Endodermal cell (in vitro differentiated cells): ENCODE measurements at regions not wholly inside any gene's neighbourhood (a gene's known extent, or its start where the extent isn't known, plus 50 kb on each side); places are given as distances from the start of the nearest gene placed in this dataset.

Experiments used
- DNase-seq: peaks from one replicate; pipeline ENCODE4 v3.0.0-alpha.2; 2017
- H3K27ac ChIP-seq: 2 replicates; pipeline ENCODE4 v1.5.1; 2013; ENCODE audit warnings: mild to moderate bottlenecking, low read depth, low read length, moderate library complexity
- H3K27me3 ChIP-seq: 2 replicates; pipeline ENCODE4 v1.6.1; 2013; ENCODE audit warnings: mild to moderate bottlenecking, low read length, moderate library complexity; ENCODE audit not compliant: insufficient read depth, control insufficient read depth, poor library complexity, severe bottlenecking
- H3K36me3 ChIP-seq: 2 replicates; pipeline ENCODE4 v1.7.0; 2013; ENCODE audit warnings: mild to moderate bottlenecking, low read length, moderate library complexity; ENCODE audit not compliant: control insufficient read depth, insufficient read depth
- H3K4me1 ChIP-seq: one replicate; pipeline ENCODE4 v1.7.0; 2013; ENCODE audit warnings: low read length; ENCODE audit not compliant: control insufficient read depth, insufficient read depth
- H3K4me3 ChIP-seq: 2 replicates; pipeline ENCODE4 v1.5.1; 2013; ENCODE audit warnings: mild to moderate bottlenecking, low read length, moderate library complexity
- H3K9ac ChIP-seq: 2 replicates; pipeline ENCODE4 v1.6.1; 2013; ENCODE audit warnings: mild to moderate bottlenecking, low read length, moderate library complexity; ENCODE audit not compliant: poor library complexity, severe bottlenecking; ENCODE audit errors: extremely low read depth
- H3K9me3 ChIP-seq: 2 replicates; pipeline ENCODE4 v1.6.1; 2013; ENCODE audit warnings: mild to moderate bottlenecking, low read length, moderate library complexity; ENCODE audit not compliant: control insufficient read depth
- H3K27ac Mint-ChIP-seq: 2 replicates; pipeline ENCODE4 v1.8.0; 2020; ENCODE audit warnings: mixed read lengths
- H3K27me3 Mint-ChIP-seq: 2 replicates; pipeline ENCODE4 v1.8.0; 2021; ENCODE audit warnings: mild to moderate bottlenecking, mixed read lengths; ENCODE audit not compliant: insufficient read depth
- H3K36me3 Mint-ChIP-seq: 2 replicates; pipeline ENCODE4 v1.8.0; 2020; ENCODE audit warnings: low read depth, mixed read lengths
- H3K4me1 Mint-ChIP-seq: 2 replicates; pipeline ENCODE4 v1.8.0; 2020; ENCODE audit warnings: mixed read lengths
- H3K4me3 Mint-ChIP-seq: 2 replicates; pipeline ENCODE4 v1.8.0; 2020; ENCODE audit warnings: mild to moderate bottlenecking, moderate library complexity, mixed read lengths
- H3K9me3 Mint-ChIP-seq: 2 replicates; pipeline ENCODE4 v1.8.0; 2020; ENCODE audit warnings: mild to moderate bottlenecking, mixed read lengths
- CTCF ChIP-seq: fragments of 200-600 bp; sonication (generic); conservative IDR thresholded peaks from 2 replicates; pipeline ENCODE4 v1.5.0; 2021; ENCODE audit warnings: antibody characterized with exemption, mild to moderate bottlenecking
- WGBS, 2 experiments: methylation state at CpG; one replicate each; pipeline versions ENCODE4 v1.1.5 to v1.1.7; 2013; ENCODE audit warnings: missing lambda C conversion rate in 2 of 2, mixed read lengths in 1 of 2; ENCODE audit not compliant: insufficient coverage in 1 of 2, insufficient read length in 1 of 2; 5-methylcytosine and 5-hydroxymethylcytosine counted together

GRCh38 chr2:34534761-34535160 is 935.7 kb upstream of the FAM98A start:
- H3K36me3 ChIP-seq = no peaks in the 10 kb centered on the region
- no peak overlapping the region for H3K27ac Mint-ChIP-seq
- WGBS, 2 experiments = 87 to 92% methylated on average over 3 of the region's 3 CpGs
- H3K4me3 ChIP-seq = no peak overlapping the region
- peaks cover 6% of the 10 kb centered on the region for H3K9me3 Mint-ChIP-seq
- no peaks in the 10 kb centered on the region for H3K27me3 Mint-ChIP-seq
- H3K9ac ChIP-seq = no peak overlapping the region
- no peaks in the 10 kb centered on the region for H3K4me1 ChIP-seq
- no peak for DNase-seq
- no peaks in the 10 kb centered on the region for H3K36me3 Mint-ChIP-seq
- no peaks in the 10 kb centered on the region for H3K27me3 ChIP-seq
- no peak for TF ChIP-seq CTCF
- peaks cover 5% of the 10 kb centered on the region for H3K9me3 ChIP-seq
- H3K4me1 Mint-ChIP-seq = peaks cover 2% of the 10 kb centered on the region
- H3K4me3 Mint-ChIP-seq = no peak overlapping the region
- no peak overlapping the region for H3K27ac ChIP-seq

- Mint-ChIP-seq H3K36me3 (no peaks in the 10 kb centered on the region), H3K4me1 (peaks cover 2% of the 10 kb centered on the region), H3K4me3 (no peak overlapping the region), H3K27me3 (no peaks in the 10 kb centered on the region), H3K9me3 (peaks cover 3% of the 10 kb centered on the region), H3K27ac (no peak overlapping the region)
- Histone ChIP-seq H3K27ac (no peak overlapping the region), H3K4me1 (no peaks in the 10 kb centered on the region), H3K27me3 (no peaks in the 10 kb centered on the region), H3K36me3 (no peaks in the 10 kb centered on the region), H3K9me3 (peaks cover 1% of the 10 kb centered on the region), H3K4me3 (no peak overlapping the region), H3K9ac (no peak overlapping the region)
- TF ChIP-seq CTCF = no peak
- DNase-seq = no peak
- 86 to 100% methylated on average over 1 of the region's 1 CpG for WGBS, 2 experiments
Measured at GRCh38 chr2:34534341-34534740, 935.2 kb upstream of the FAM98A start.

- DNase-seq = no peak
- Histone ChIP-seq H3K4me3 (no peak overlapping the region), H3K36me3 (no peaks in the 10 kb centered on the region), H3K27ac (no peak overlapping the region), H3K9ac (no peak overlapping the region), H3K9me3 (no peaks in the 10 kb centered on the region), H3K27me3 (no peaks in the 10 kb centered on the region), H3K4me1 (no peaks in the 10 kb centered on the region)
- H3K9me3 Mint-ChIP-seq = no peaks in the 10 kb centered on the region
- no peaks in the 10 kb centered on the region for H3K27me3 Mint-ChIP-seq
- H3K27ac Mint-ChIP-seq = no peak overlapping the region
- H3K4me3 Mint-ChIP-seq = no peak overlapping the region
- H3K4me1 Mint-ChIP-seq = peaks cover 2% of the 10 kb centered on the region
- no peaks in the 10 kb centered on the region for H3K36me3 Mint-ChIP-seq
- 86 to 98% methylated on average over 1 to 3 of the region's 3 CpGs for WGBS, 2 experiments
- TF ChIP-seq CTCF = no peak
Measured at GRCh38 chr2:34533585-34534183, 934.6 kb upstream of the FAM98A start.
